HG03196 (cell line): ENCODE measurements at regions not wholly inside any gene's neighbourhood (a gene's known extent, or its start where the extent isn't known, plus 50 kb on each side); places are given as distances from the start of the nearest gene placed in this dataset.

Experiments used
- ATAC-seq: cut with Tn5 transposase; IDR thresholded peaks from one replicate; pipeline ENCODE4 v1.9.1; 2021; ENCODE audit not compliant: unreplicated experiment

DNA sequence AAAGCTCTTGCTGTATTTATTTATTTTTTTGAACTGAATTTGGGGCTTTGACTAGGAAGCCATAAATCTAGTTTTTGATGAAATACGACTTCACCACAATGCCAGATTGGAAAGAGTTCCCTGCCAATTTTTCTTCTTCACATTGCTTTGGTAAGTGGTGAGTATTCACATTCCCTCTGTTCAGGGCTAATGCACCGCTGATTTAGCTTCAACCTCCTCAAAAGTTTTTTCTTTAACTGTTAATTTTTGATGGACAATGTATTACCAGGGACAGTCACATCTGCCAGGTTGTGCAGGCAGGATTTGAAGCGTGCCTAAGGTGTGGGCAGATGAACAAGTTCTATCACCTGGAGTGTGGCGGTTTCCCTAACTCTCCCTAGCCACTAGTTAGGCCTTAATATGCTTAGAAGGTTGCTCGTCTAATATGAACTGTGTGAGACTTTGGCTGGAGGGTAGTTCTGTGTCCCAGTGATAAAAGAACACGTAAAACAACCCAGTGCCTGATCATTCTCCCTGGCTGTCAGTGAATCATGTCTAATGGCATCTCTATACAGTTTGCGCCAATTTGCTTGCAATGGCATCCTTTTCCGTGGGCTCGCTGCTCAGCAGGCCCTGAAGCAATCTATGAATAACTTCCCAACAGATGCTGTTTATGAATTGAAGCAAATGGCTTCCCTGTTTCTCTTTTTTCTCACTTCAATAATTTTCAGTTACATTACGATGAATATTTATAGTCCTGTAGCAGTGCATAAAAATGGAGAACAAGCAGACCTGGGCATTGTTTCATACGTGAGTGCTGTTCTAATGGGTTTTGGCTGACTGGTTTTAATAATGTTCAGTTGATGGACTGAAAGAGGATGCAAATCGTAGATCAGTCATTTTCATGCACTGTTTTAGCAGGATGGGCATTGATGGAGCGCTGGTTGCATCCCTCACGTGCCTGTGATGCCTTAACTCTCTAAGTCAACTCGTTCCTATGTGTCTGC lies 243.2 kb upstream of the SUCLG2 start:
- ATAC-seq: no peak

DNA sequence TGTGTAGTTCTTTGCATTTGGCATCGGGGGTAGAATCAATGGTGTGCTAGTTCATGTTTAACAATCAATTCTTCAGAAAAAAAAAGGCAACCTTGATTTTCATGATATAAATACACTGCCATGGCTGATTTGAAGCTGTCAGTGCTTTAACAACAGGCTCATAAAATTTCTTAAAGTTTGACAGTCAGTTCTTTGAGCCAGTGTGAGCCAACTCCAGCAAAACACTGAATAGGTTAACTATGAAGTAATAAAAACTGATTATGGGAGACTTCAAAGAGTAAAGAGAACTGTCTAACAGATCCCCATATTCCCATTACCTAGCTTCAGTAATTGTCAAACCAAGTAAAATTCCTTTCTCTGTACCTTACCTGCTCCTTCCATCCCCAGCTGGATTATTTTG lies 241.7 kb upstream of the SUCLG2 start:
- ATAC-seq: no peak

DNA sequence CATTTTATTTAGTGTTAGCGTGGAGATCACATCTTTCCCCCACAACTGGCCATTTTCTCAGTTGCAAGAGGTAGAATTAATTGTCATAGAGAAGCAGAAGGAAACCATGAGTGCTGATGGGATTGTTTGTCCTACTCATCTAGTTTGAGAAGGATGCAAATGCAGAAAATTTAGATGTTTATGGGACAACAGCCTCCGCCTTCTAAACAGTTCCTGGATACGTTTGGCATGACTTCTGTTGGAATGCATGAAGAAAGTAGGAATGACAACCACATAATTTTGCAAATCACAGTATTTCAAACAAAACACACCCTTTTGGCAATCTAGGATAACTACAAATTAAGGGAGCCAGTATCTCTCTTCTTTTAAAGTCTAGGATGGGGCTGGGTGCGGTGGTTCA lies 240.1 kb upstream of the SUCLG2 start:
- ATAC-seq: no peak

DNA sequence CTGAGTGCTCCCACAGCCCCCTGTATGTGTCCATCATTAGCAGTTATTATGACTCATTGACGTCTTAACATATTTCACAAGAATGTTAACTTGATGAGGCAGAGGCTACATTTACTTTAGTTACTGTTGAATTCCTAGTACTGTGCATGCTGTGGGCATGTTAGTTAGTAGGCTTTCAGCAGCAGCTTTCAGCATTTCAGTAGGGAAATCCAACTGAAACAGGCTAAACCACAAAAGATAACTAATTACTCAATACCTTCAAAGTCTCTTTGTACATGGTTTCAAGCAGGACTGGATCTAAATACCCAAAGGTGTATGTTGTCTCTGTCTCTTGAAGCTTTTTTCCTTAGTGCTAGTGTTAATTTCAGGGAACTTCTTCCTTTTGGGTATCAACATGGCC lies 229.9 kb upstream of the SUCLG2 start:
- ATAC-seq: no peak

DNA sequence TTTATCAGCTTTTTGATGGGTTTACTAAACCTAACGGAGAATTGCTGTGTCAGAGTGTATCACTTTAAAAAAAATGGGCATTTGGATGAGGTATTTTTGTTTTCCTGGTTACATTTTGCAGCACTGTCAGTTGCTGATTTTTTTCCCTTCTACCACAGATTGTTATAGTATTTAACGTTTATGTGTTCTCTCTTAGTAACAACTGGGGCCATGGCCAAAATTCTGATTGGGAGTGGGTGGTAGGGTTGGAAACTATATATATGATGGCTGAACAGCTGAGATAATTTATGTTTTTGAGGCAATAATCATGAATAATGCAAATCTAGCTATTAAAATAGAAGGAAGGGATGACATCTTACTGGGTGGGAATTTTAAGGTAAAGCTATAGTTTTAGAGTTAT lies 229.4 kb upstream of the SUCLG2 start:
- ATAC-seq: no peak

DNA sequence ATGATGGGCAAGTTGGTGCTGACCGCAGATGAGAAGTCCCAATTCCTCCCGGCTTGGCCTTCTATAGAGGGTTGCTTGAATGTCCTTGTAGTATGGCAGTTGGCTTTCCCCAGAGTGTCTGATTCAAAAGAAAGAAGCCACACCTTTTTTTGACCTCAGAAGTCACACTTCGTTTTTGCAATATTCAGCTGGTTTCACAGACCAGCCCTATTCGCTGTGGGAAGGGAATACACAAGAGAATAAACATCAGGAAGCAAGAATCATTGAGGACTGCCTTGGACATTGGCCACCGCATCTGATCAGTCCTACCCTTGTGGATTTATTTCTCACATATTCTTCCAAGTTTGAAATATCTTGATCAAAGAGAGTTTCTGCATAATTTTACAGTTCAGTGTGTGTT lies 228.6 kb upstream of the SUCLG2 start:
- no peak for ATAC-seq

DNA sequence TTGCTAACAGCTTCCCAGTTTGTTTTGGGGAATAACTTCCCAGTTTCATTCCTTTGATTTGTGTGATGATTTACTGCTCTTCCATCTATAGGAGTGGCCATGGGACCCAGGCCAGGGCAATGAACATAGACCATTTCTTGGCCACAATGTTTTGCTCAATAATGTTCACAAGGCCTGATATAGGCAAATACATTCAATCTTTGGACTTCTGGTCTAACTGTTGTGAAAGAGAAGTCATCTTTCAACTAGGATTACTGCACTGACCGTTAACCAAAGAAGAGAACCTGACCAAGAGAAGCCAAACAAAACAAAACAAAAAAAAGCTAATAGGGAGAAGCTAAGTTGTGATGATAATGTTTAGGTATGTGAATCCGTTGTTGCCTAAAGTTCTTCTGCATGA lies 221.8 kb upstream of the SUCLG2 start:
- no peak for ATAC-seq

DNA sequence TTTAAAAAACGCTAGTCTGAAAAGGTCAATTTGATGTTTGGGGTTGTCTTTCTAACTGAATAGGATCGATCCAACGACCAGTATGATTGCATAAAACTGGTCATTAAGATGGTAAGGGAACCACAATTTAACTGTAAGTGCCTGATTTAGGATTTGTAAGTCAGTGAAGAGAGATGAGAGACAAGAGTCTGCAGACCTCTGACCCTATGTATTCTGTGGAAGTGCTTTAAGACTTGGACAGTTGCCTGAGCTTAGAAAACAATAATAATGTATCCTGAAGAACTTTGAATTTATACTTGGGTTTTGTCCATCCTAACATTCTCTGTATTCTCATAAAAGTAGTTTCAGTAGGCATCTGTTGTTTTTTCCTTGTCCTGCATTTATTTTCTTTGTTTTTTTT lies 221.4 kb upstream of the SUCLG2 start:
- ATAC-seq: no peak

DNA sequence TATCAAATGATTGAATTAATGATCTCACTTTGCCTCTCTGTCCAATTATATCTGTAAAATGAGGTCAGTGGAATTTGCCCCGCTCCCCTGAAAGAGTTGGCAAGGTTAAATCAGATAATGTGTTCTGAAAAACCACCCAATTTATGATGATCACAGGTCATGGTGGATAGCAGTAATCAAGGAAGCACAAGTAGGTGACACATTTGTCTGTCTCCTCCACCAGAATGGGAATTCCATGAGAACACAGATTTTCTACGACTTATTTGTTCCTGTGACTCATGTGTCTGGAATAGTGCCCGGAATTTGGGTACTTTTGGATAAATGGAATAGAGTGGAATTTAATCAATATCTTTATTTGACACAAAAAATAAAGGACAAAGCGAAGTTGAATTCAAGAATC lies 220.9 kb upstream of the SUCLG2 start:
- ATAC-seq: no peak

DNA sequence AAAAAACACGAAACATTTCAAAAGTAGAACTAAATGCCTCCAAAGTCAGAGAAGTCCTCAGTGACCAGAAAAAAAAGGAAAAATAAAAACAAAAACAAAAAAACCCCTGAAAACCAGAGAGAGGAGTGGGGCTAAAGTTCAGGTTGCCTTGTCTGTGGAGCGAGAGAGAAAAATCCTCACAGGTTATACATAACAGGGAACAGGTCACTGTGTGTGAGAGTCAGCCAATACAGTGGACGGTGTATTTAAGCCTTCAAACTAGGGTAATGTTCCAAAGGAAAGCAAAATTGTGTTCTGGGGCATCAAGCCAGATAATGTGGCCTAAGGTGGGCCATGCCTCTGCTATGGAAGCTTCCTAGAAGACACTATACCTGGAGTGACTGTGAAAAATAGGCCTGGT lies 216.1 kb upstream of the SUCLG2 start:
- ATAC-seq: no peak

DNA sequence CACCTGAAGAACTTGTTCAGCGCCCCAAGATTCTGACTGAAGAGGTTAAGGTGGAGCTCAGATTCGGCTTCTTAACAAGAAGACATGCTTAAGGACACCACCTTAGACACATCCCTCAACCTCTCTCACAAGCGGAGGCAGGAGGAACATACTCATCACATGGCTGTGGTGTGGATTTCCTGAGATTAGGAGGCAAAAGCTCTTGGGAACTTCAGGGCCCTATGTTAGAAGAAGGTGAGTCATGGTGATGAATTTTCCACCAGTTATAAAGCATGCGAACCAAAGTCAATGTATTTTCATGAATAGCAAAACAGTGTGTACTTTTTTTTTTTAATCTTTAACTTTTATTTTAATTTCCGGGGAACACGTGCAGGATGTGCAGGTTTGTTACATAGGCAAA lies 212.2 kb upstream of the SUCLG2 start:
- no peak for ATAC-seq

DNA sequence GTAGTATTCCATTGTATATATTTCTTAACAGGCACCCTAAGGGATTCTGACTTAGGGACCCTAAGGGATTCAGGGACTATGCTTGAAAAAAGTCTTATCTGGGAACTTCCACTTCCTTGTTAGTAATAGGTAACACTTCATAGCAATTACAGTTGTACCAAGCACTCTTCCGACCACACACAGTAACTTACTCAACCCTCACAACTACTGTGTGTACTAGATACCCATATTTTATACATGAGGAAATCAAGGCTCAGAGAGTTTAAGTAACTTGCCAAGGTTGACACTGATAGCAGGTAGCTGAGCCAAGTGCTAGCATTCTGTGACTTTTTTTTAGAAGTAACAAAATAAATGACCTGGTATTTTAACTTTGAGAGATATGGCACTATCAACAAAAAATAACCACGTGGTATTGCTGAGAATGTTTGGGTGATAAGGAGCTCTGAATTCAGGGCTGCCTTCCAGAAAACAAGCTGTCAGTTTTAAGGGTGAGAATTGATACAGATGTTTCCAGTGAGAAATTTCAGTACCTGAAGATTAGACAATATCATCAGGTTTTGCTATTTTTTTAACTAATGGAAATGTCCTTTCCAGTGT lies 210.3 kb upstream of the SUCLG2 start:
- no peak for ATAC-seq

DNA sequence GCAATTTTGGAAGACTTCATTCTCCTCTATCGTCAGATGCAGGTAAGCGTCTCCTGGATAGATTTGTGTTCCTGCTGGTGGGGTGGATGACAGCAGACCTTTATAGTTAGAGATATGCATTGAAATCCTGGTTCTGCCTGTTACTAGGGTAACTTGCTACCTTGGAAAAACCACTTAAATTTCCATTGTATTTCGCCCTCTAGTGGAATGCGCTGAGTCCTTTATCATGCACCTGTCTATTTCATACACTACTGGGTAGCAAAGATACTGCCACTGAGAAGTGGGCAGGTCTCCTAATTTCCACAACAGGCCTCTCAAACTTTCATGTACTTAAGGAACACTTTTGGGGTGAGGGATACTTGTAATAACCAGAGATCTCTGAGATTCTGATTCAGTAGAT lies 209.5 kb upstream of the SUCLG2 start:
- ATAC-seq: no peak

DNA sequence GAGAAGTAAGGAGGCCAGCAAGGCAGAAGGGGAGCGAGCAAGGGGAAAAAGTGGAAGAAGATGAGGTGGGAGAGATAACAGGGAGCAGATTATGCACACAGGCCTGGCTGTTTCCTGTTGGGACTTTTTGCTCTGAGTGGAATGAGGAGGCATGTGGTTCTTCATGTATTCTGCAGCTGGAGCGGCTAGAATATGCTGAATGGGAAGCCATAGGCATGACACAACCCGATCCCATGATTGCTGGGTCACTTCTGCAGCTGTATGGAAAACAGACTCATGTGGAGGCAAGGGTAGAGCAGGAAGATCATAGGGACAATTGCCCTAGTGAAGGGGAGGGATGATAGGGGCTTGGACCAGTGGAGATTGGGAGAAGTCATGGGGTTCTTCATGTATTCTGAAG lies 206.0 kb upstream of the SUCLG2 start:
- ATAC-seq: no peak

DNA sequence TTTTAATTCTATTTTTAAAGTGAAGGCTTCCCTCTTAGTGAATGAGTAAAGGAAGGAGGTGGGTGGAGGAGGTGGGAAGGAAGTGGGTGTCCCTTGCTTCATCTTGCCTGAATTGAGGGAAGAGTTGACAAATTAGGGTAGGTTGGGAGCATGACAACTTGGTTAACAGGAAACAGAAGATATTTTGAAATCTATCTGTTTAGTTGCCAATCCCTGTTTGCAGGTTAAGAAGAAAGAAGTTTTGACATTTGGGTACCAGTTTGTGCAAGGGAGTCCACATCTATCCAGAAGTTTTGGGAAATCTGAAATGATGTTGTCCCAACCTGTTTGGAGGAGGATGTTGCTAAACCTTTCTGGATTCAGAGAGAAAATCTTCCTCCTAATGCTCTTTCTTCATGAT lies 204.1 kb upstream of the SUCLG2 start:
- no peak for ATAC-seq

DNA sequence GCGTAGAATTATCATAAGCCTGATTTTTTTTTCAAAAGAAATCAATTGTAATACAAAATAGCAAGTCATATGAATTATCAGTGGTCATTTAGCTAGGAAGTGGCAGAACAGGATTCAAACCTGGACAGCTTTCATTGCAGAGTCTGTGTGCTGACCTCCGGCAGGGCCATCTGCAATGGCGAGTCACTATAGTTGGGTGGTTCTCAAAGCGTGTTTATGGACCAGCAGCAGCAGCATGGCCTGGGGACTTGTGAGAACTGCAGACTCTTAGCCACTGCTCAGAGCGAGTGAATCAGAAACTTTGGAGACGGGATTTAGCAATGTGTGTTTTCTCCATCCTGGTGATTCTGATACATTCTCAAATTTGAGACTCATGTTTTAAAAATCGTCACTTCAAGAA lies 202.3 kb upstream of the SUCLG2 start:
- ATAC-seq: no peak

DNA sequence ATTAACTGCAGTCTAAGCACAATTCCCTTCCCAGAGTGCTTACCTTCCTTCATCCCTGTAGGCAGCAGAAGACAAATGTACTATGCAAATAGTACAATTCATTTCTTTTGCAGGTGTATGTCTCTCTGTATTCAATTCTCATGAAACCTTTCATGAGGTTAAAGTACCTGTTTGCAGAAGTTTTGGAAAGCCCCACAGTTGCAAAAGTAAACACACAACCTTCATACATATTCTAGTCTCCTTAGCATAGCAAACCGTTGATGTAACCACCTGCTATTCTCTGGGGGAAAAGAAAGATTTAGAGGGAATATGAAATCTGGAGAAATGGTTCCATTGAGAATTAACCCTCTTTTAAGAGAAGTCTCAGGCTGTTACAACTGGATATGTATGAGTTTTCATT lies 200.3 kb upstream of the SUCLG2 start:
- ATAC-seq: no peak

DNA sequence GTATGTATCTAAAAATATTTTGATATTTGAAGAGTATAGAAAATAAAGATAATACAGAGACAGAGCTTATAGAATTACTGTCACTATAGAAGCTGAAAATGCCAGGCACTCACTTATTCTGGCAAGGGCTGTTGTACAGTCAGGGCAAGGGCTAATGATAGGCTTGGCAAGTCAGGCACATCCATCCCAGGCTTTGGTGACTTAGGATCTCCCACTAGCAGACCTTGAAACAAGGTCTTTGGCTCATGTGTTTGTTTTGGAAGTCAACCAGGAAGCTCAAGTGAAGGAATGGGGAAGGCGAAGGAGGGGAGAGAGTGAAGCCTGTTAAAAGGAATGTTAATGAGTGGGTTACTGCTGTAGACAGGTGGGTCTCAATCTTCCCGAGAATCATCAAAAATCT lies 199.1 kb upstream of the SUCLG2 start:
- no peak for ATAC-seq

DNA sequence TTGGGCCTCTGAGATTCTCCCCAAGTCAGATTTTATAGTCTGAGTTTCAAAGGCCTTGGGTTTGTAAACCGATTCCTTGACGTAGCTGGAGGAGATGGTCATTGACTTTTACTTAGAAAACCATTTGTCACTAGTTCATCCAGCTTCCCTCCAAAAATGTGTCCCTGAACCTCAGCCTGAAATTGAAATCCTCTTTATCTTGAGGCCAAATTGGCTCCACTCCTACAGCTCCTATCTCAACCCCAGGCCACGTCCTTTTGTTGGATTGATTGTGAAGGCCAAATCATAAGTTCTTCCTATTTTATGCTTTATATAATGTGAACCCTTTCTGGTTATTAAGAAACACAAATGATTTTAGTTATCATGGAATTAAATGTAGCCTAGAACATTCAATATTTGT lies 193.9 kb upstream of the SUCLG2 start:
- no peak for ATAC-seq

DNA sequence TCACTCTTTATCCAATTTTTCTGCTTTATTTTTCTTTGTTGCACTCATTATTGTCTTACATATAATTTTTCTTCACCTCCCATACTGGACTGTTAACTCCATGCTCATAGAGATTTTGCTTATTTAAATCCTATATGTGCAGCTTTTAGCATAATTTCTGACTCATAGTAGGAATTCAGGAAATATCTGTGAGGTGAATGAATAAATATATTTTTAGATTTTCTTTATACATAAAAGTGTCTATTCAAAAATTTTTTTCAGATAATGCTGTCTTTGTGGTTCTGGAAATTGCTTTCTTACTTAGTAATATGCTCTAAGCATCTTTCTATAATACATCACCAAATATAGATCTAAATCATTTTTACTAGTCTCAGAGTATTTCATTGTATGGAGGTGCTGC lies 191.8 kb upstream of the SUCLG2 start:
- no peak for ATAC-seq

DNA sequence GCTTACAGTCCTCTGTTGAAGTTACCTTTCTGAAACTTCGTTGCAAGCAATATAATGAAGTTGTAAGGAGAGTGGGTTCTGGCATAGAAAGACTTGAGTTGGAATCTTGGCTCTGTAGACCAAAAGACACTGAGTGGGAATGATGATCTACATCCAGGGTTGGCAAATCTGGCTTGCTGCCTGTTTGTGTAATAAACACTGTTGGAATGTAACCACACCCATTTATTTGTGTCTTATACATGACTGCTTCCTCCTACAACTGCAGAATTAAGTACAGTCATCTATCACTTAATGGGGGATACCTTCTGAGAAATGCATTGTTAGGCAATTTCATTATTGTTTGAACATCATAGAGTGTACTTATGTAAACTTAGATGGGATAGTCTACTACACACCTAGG lies 178.4 kb upstream of the SUCLG2 start:
- no peak for ATAC-seq

DNA sequence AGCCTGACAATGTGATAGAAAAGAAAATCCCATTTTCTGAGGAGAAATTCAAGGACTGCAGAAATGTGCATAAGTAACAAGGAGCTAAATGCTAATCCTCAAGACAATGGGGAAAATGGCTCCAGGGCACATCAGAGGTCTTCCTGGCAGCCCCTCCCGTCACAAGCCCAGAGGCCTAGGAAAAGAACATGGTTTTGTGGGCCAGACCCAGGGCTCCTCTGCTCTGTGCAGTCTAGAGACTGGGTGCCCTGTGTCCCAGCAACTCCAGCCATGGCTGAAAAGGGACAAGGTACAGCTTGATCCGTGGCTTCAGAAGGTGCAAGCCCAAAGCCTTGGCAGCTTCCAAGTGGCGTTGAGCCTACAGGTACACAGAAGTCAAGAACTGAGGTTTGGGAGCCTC lies 176.8 kb upstream of the SUCLG2 start:
- ATAC-seq: no peak
